Omental fat pad (tissue), 3 donors: ENCODE measurements at regions not wholly inside any gene's neighbourhood (a gene's known extent, or its start where the extent isn't known, plus 50 kb on each side); places are given as distances from the start of the nearest gene placed in this dataset.
"Not testable (repeated sequence)": the region's sequence is repeated elsewhere in the genome, so short reads cannot be mapped to it uniquely, and the experiment has no call there.

Source experiments
- ATAC-seq: fragments of 150-250 bp; one replicate; pipeline ENCODE4 v1.9.1; 2016; ENCODE audit warnings: mild to moderate bottlenecking, moderate library complexity; ENCODE audit not compliant: low FRiP score
- DNase-seq: peaks from one replicate; pipeline ENCODE4 v3.0.0-alpha.2; 2019; ENCODE audit warnings: low spot score
- TF ChIP-seq, protein P1 (sequence below), 3 donors: fragments of 450-650 bp; IDR thresholded peaks; one replicate each; pipeline ENCODE4 v1.5.1; 2016 to 2017; ENCODE audit warnings: antibody characterized with exemption in 3 of 3, mild to moderate bottlenecking in 3 of 3, moderate library complexity in 2 of 3

DNA sequence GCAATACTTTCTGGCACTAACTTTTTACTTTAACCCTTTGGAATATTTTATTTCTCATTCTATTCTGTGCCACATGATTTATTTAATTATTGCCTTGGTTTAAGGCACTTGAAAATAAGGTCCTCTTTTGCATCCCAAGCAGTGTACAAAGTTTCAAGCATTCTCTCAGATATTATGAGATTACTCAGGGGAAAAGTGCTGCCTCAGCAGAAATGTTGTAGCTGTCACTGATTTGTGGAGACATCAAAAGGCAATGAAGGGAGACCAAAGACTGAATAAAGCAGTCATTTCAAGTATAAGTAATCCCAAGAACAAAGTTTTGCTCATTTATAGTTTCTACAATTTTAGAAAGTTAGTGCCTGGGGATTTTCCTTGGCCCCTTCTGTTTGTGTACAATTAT, 253.0 kb downstream of the RNF144B start:
- ATAC-seq (no peak), DNase-seq (no peak)
- TF ChIP-seq, protein P1, sequence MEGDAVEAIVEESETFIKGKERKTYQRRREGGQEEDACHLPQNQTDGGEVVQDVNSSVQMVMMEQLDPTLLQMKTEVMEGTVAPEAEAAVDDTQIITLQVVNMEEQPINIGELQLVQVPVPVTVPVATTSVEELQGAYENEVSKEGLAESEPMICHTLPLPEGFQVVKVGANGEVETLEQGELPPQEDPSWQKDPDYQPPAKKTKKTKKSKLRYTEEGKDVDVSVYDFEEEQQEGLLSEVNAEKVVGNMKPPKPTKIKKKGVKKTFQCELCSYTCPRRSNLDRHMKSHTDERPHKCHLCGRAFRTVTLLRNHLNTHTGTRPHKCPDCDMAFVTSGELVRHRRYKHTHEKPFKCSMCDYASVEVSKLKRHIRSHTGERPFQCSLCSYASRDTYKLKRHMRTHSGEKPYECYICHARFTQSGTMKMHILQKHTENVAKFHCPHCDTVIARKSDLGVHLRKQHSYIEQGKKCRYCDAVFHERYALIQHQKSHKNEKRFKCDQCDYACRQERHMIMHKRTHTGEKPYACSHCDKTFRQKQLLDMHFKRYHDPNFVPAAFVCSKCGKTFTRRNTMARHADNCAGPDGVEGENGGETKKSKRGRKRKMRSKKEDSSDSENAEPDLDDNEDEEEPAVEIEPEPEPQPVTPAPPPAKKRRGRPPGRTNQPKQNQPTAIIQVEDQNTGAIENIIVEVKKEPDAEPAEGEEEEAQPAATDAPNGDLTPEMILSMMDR (IDR thresholded peaks at IDR 0.05), result no peak

DNA sequence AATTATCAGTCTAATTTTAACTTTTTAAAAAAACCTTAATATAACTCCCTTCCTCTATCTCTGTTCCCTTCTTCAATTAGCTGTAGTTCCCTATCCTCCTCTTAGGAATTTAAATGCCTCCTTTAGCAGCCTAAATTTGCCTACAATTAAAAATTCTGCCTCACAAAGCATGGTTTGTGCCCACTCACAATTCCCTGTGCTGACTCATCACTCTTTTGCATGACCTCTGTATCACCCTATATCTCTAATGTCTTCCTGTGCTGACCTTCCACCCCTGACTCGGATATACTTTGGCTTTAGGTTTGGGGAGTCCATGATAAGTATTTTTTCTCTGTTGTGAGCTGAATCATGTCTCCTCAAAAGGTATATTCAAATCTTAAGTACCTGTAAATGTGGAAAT, 253.6 kb downstream of the RNF144B start:
- TF ChIP-seq, protein P1 (IDR thresholded peaks at IDR 0.05), result no peak
- no peak for ATAC-seq

DNA sequence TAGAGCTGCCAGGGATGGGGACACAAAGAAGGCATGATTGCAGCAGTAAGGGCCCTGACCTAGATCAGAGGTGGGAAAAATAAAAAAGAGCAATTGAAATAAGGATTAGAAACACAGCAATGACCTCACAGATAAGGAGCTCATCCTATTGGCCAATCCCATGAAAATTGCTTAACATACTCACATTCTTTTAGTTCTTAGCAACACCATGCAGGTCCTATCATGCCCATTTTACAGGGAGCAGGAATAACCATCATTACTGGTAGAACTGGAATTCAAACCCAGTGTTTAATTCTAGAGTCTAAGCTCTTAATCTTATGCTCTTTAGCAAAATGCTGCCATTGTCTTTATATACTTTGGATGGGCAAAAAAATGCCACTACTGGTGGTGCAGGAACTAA, 267.7 kb downstream of the RNF144B start:
- ATAC-seq (no peak), DNase-seq (no peak)
- TF ChIP-seq, protein P1 (IDR thresholded peaks at IDR 0.05), result no peak

More for the DNA sequence above, 253.6 kb downstream of the RNF144B start:
- DNase-seq, result no peak

DNA sequence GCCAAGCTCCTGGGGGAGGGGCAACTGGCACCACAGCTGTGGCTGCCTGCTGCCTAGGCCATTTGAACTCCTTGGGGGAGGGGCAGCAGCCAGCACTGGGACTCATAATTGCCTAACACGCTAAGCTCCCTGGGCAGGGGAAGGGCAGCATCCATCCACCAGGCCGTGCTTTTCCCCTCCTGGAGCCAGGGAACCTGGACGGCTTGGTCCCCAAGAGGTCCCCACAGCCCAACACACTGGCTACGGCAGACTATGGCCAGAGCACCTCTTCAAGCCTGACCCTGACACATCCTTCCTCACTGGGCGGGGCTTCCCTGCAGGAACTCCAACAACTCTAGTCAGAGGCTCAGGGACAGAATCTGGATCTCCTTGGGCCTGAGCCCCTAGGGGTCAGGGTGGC, 269.4 kb downstream of the RNF144B start:
- TF ChIP-seq, protein P1 (IDR thresholded peaks at IDR 0.05), result no peak
- DNase-seq (no peak), ATAC-seq (no peak)

DNA sequence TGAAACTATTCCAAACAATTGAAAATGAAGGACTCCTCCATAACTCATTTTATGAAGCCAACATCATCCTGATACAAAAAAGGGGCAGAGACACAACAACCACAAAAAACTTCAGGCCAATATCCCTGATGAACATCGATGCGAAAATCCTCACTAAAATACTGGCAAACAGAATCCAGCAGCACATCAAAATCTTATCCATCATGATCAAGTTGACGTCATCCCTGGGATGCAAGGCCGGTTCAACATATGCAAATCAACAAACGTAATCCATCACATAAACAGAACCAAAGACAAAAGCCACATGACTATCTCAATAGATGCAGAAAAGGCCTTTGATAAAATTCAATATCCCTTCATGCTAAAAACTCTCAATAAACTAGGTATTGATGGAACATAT, 272.8 kb downstream of the RNF144B start:
- not testable (repeated sequence) for ATAC-seq

DNA sequence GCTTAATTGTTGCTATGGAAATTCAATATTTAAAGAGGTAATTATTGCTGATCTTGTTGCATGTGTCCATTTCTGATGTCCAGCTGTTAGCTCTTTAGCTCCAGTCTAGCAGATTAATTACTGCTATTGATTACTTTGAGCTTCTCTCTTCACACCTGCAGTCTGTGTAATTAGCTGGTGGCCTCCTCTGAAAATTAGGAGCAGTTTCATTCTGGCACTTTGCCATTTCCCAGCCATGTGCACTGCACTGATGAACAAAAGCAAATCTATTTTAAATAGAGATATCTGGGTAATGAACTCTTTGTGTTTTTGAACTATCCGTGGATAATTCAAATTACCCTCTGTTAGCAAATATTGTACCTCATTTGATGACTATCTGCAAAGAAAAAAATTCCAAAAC, 275.9 kb downstream of the RNF144B start:
- DNase-seq (no peak), ATAC-seq (no peak)
- TF ChIP-seq, protein P1 (IDR thresholded peaks at IDR 0.05), result no peak

More for the DNA sequence above, 272.8 kb downstream of the RNF144B start:
- DNase-seq, result not testable (repeated sequence)

DNA sequence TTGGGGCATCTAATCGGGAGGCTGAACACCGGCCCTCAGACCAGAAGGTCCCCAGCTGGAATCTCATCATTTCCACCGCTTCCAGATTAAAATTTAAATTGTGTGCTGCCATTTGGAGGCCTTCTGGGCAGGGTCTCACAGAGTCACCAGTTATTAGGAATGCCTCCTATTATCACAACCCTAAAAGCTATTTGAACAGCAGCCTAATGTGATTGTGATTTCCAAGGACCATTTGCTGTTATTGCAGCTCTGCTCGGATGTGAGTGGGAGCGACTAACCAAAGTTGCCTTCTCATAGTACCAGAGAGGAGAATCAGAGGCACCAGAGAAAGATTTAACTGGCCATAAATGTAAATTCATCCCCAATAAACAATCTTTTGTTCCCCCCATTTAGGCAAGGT, 277.3 kb downstream of the RNF144B start:
- TF ChIP-seq, protein P1 (IDR thresholded peaks at IDR 0.05), result no peak
- ATAC-seq (no peak), DNase-seq (no peak)

DNA sequence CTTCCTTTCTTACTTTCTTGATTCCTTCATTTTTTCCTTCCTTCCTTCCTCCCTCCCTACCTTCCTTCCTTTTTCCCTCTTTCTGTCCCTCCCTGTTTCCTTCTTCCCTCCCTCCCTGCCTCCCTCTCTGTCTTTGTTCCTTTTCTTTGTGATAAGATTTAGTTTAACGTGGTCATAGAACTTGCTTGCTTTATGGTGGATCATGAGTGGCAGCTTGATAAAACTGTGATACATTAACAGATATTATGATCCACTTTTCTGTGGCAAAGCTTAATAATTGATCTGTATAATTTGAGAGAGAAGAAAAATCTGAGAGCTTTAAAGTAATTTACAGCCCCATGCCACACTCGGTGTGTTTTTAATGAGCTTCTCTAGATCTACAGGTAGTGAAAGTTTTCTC, 280.5 kb downstream of the RNF144B start:
- ATAC-seq (no peak), DNase-seq (no peak)
- TF ChIP-seq, protein P1 (IDR thresholded peaks at IDR 0.05), result no peak
